NCI-H187 (cell line): ENCODE measurements at regions not wholly inside any gene's neighbourhood (a gene's known extent, or its start where the extent isn't known, plus 50 kb on each side); places are given as distances from the start of the nearest gene placed in this dataset.

Source experiments
- DNase-seq, 2 experiments: peaks; one replicate each; lab custom pipeline; 2025; lab: John Stamatoyannopoulos, UW

DNA sequence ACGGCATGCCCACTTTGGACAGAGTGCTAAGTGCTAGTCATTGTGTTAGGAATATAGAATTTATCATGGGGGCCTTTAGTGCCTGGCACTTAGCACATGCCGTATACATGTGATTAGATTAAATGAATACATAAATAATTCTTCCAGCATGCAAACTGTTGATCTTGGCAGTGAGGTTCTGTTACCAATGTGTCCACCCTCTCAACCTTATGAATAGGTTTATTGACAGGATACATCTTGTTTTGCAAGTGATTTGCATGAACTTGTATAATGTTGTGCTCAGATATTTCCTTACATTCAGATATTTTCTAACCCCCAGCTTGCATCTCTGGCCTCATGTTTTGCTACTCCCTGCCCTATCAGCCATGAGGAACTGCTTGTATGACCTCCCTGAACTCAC is 60.3 kb upstream of the ZNF648 start:
- no peak for DNase-seq

DNA sequence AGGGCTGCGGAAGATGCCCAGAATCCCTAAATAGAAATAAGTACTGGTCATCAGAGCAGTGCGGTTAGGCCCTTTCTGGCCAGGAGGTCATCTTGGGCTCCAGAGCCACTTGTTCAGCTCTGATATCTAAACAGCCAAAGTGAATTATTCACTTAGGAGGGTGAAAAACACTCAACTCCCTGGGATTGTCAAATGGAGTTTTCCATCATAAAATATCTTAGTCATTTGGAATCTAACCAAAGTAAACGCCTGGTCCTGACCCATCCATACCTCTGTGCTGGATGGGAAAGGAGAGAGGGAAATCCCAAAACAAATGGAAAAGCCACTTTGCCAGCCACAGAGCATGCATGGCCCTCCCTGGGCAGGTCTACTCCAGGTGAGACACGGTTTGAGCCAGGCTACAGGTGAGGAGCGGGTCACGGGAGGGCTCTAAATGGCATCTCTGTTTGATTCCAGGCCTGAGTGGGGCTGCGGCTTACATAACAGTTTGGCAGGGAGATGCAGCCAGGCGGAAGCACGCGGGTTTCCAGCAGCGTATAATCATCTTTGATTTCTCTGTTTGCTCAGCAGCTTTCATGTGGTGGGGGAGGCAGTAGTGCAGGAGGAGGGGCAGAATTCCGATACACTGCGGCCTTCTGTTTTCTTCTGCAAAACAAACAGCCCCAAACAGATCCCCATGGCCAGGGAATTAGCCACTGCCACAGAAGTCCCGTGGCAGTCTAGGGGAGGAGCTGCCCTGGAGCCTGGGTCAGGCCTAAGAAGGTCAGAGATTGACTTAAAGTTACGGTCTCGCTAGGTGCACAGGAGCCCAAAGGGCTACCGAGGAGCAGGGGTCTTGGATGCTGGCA is 59.1 kb upstream of the ZNF648 start:
- DNase-seq: no peak

DNA sequence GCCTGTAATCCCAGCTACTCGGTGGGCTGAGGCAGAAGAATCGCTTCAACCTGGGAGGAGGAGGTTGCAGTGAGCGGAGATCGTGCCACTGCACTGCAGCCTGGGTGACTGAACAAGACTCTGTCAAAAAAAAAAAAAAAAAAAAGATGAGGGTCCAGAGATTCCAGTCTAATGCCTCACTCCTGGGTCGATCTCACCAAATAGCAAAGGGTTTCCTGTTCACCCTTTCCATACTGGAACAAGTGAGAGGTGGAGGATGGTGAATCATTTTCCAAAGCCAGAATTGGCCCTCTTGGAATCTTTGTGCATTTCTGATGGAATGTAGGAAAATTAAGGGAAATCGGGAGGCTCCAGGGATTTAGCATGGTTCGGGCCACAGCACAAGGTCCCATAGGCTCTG is 58.1 kb upstream of the ZNF648 start:
- no peak for DNase-seq

- DNase-seq: no peak
These were observed 57.3 kb upstream of the ZNF648 start for GRCh38 chr1:182118851-182119250.

DNA sequence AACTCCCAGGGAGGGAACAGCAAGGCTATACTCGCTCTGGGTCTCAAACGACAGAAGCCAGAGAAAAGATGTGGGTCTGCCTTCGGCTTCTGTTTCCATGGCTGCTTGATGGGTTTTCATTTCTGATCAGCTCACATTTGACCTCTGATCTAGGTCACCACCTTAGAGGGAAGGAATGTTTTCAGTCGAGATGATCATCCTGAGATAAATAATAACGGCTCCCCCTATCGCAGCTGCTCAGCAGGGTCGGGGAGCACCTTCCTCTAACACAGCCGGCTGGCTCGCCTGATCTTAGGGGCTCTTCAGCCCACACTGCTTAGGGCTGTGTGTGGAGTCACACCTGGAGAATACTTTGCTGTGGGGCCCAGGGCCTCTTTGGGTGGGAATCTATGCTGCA is 53.1 kb upstream of the ZNF648 start:
- DNase-seq: no peak

GRCh38 chr1:182113879-182114626 is 52.5 kb upstream of the ZNF648 start:
- DNase-seq: no peak

- DNase-seq: no peak
These were observed 50.0 kb upstream of the ZNF648 start for GRCh38 chr1:182111496-182111895.
